ENCODE measurements at regions not wholly inside any gene's neighbourhood (a gene's known extent, or its start where the extent isn't known, plus 50 kb on each side); places are given as distances from the start of the nearest gene placed in this dataset.

DNA sequence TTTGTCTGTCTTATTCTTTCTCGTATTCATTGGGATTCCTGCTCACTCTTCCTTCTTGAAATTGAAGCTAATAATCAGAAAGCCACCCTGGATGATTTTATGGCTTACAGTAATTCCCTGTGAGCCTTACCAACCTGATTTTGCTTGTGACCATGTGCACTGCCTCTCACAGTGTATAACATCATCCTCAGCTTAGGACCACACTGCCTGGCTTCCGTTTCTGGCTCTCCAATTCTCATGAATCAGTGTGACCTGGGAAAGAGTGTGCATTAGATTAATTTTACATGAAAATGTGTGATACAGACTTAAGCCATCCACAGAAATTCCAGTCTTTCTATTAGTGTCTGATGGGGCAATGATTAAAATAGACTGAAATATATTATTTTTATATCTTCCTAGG, 126.8 kb upstream of the DMRT1 start:
- H3K27ac ChIP-seq (ENCODE audit: low read depth, low read length) = peak overlapping the region; percentile 57
- H3K79me2 ChIP-seq (ENCODE audit: insufficient read depth, low read length) = peaks cover 84% of the 10 kb centered on the region
- no peak overlapping the region for H3K4me3 ChIP-seq (ENCODE audit: insufficient read depth, low read length)
- peaks cover 39% of the 10 kb centered on the region for H3K36me3 ChIP-seq (ENCODE audit: insufficient read depth, low read length)
- H4K20me1 ChIP-seq (ENCODE audit: insufficient read depth, low read length) = peaks cover 2% of the 10 kb centered on the region
- H3K27me3 ChIP-seq (ENCODE audit: insufficient read depth, low read length) = no peaks in the 10 kb centered on the region
- peaks cover 30% of the 10 kb centered on the region for H3K4me1 ChIP-seq (ENCODE audit: insufficient read depth, low read length)
- no peak for DNase-seq (ENCODE audit: insufficient read length, low spot score, missing footprints)
- TF ChIP-seq, protein P1, sequence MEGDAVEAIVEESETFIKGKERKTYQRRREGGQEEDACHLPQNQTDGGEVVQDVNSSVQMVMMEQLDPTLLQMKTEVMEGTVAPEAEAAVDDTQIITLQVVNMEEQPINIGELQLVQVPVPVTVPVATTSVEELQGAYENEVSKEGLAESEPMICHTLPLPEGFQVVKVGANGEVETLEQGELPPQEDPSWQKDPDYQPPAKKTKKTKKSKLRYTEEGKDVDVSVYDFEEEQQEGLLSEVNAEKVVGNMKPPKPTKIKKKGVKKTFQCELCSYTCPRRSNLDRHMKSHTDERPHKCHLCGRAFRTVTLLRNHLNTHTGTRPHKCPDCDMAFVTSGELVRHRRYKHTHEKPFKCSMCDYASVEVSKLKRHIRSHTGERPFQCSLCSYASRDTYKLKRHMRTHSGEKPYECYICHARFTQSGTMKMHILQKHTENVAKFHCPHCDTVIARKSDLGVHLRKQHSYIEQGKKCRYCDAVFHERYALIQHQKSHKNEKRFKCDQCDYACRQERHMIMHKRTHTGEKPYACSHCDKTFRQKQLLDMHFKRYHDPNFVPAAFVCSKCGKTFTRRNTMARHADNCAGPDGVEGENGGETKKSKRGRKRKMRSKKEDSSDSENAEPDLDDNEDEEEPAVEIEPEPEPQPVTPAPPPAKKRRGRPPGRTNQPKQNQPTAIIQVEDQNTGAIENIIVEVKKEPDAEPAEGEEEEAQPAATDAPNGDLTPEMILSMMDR (IDR thresholded peaks at IDR 0.05; ENCODE audit: extremely low read depth, low read depth, low read length) = no peak
- no peaks in the 10 kb centered on the region for H3K9me3 ChIP-seq (ENCODE audit: low read depth, low read length)
- no peak overlapping the region for H2AFZ ChIP-seq (ENCODE audit: low read length)
- peak overlapping the region; percentile 47 for H3K4me2 ChIP-seq (ENCODE audit: insufficient read depth, low read length)

DNA sequence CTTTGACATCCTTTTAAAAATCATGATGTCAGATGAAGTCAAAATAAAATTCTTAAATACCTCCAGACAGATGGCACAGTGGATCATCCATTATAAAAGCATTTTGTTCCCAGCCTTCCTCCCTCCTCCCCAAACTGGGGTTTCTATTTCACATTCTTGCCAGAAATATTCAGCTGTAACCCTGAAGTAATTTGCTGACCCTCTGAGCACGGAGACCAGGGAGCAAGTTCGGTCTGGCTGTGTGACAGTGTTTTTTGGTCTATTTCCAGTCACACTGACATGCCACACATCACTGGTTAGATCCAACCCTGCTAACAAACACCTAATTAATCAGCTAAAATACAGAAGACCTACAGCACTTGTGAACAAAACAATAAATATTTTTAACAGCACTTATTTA, 126.2 kb upstream of the DMRT1 start:
- TF ChIP-seq, protein P1 (IDR thresholded peaks at IDR 0.05; ENCODE audit: extremely low read depth, low read depth, low read length) = no peak
- Histone ChIP-seq H3K27ac (ENCODE audit: low read depth, low read length) (peak overlapping the region; percentile 57), H4K20me1 (ENCODE audit: insufficient read depth, low read length) (peaks cover 4% of the 10 kb centered on the region), H3K4me3 (ENCODE audit: insufficient read depth, low read length) (no peak overlapping the region), H3K9me3 (ENCODE audit: low read depth, low read length) (no peaks in the 10 kb centered on the region), H3K4me2 (ENCODE audit: insufficient read depth, low read length) (peak overlapping the region; percentile 22), H3K4me1 (ENCODE audit: insufficient read depth, low read length) (peaks cover 30% of the 10 kb centered on the region), H3K27me3 (ENCODE audit: insufficient read depth, low read length) (no peaks in the 10 kb centered on the region), H2AFZ (ENCODE audit: low read length) (no peak overlapping the region), H3K79me2 (ENCODE audit: insufficient read depth, low read length) (peaks cover 85% of the 10 kb centered on the region), H3K36me3 (ENCODE audit: insufficient read depth, low read length) (peaks cover 43% of the 10 kb centered on the region)
- DNase-seq (ENCODE audit: insufficient read length, low spot score, missing footprints) = no peak

DNA sequence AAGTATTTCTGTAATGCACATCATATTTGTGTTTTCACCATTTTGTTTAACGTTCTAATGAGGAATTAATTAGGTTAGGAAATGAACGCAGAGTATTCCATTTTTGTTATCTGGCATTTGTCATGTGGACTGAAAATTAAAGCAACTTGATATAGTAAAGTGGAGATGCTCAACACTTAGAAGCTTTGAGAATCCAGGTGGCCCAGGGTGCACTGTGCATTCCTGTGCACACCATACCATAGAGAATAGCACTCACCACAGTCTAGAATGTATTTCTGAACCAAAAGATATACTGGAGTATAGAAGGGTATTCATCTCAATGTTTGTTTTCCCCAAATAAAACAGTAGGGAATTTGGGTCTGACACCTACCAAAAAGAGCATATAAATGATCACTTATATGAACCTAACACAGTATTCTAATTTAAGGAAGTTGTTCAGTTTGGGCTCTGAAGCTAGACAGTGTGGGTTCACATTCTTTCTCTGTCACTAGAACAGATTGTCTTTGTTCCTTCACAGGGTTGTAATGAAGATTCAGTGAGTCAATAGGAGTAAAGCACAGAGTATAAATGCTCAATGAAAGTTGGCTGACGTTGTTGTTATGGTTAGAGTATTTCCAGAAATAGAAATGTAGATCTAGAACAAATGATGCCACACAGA, 125.6 kb upstream of the DMRT1 start:
- no peak overlapping the region for H3K4me3 ChIP-seq (ENCODE audit: insufficient read depth, low read length)
- peaks cover 41% of the 10 kb centered on the region for H3K36me3 ChIP-seq (ENCODE audit: insufficient read depth, low read length)
- H3K79me2 ChIP-seq (ENCODE audit: insufficient read depth, low read length) = peaks cover 84% of the 10 kb centered on the region
- peak; percentile 62 for DNase-seq (ENCODE audit: insufficient read length, low spot score, missing footprints)
- H3K27me3 ChIP-seq (ENCODE audit: insufficient read depth, low read length) = no peaks in the 10 kb centered on the region
- H3K9me3 ChIP-seq (ENCODE audit: low read depth, low read length) = no peaks in the 10 kb centered on the region
- peaks cover 30% of the 10 kb centered on the region for H3K4me1 ChIP-seq (ENCODE audit: insufficient read depth, low read length)
- no peak overlapping the region for H2AFZ ChIP-seq (ENCODE audit: low read length)
- TF ChIP-seq, protein P1 (IDR thresholded peaks at IDR 0.05; ENCODE audit: extremely low read depth, low read depth, low read length) = no peak
- peak overlapping the region; percentile 22 for H3K4me2 ChIP-seq (ENCODE audit: insufficient read depth, low read length)
- peak overlapping the region; percentile 57 for H3K27ac ChIP-seq (ENCODE audit: low read depth, low read length)
- H4K20me1 ChIP-seq (ENCODE audit: insufficient read depth, low read length) = peaks cover 4% of the 10 kb centered on the region

DNA sequence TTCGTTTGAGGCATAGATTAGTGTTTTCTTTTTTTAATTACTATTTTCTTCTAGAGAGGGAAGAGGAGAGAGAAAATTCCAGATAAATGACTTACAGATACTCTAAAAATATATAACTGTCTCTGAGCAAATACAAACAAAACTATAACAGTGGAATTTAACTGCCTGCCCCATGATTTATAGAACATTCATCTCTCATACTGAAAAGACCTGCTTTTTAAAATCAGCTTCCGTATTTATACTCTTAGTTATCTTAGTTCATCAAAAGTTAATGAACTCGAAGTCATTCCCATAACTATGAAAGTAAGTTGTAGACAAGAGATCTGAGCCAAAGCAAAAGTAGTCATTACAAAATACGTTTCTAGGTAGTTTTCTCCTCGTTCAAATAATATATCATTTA, 123.8 kb upstream of the DMRT1 start:
- no peak for DNase-seq (ENCODE audit: insufficient read length, low spot score, missing footprints)
- Histone ChIP-seq H4K20me1 (ENCODE audit: insufficient read depth, low read length) (peaks cover 4% of the 10 kb centered on the region), H3K4me2 (ENCODE audit: insufficient read depth, low read length) (no peak overlapping the region), H3K27me3 (ENCODE audit: insufficient read depth, low read length) (no peaks in the 10 kb centered on the region), H3K36me3 (ENCODE audit: insufficient read depth, low read length) (peaks cover 33% of the 10 kb centered on the region), H3K79me2 (ENCODE audit: insufficient read depth, low read length) (peaks cover 84% of the 10 kb centered on the region), H3K4me3 (ENCODE audit: insufficient read depth, low read length) (no peak overlapping the region), H3K9me3 (ENCODE audit: low read depth, low read length) (no peaks in the 10 kb centered on the region), H2AFZ (ENCODE audit: low read length) (no peak overlapping the region), H3K27ac (ENCODE audit: low read depth, low read length) (peak overlapping the region; percentile 44), H3K4me1 (ENCODE audit: insufficient read depth, low read length) (peaks cover 30% of the 10 kb centered on the region)
- TF ChIP-seq, protein P1 (IDR thresholded peaks at IDR 0.05; ENCODE audit: extremely low read depth, low read depth, low read length) = no peak
